Fibroblast of lung (primary cell): ENCODE measurements at regions not wholly inside any gene's neighbourhood (a gene's known extent, or its start where the extent isn't known, plus 50 kb on each side); places are given as distances from the start of the nearest gene placed in this dataset.

Experiments used
- CTCF ChIP-seq, 2 donors: IDR thresholded peaks in 1 of 2; conservative IDR thresholded peaks in 1 of 2; 1 replicate in 1 of 2; 2 replicates in 1 of 2; pipeline ENCODE4 v1.5.1; 2011 to 2012; ENCODE audit warnings: low read length in 2 of 2, control low read depth in 1 of 2, inconsistent platforms in 1 of 2, low read depth in 1 of 2, mild to moderate bottlenecking in 1 of 2
- EZH2 ChIP-seq: IDR thresholded peaks from 2 replicates; pipeline ENCODE4 v1.5.1; 2012; ENCODE audit warnings: low read length, control low read depth, mild to moderate bottlenecking; ENCODE audit errors: missing control alignments

GRCh38 chr16:63928421-63928820 lies 1193.4 kb downstream of the CDH11 start:
- TF ChIP-seq CTCF (conservative IDR thresholded peaks at IDR 0.05 in 1 of 2, IDR thresholded peaks at IDR 0.05 in 1 of 2; ENCODE audit: low read depth in 1 of 2, low read length in 2 of 2) (no peak), EZH2 (no peak)
